ENCODE measurements at regions not wholly inside any gene's neighbourhood (a gene's known extent, or its start where the extent isn't known, plus 50 kb on each side); places are given as distances from the start of the nearest gene placed in this dataset.
"Not testable (repeated sequence)": the region's sequence is repeated elsewhere in the genome, so short reads cannot be mapped to it uniquely, and the experiment has no call there.

DNA sequence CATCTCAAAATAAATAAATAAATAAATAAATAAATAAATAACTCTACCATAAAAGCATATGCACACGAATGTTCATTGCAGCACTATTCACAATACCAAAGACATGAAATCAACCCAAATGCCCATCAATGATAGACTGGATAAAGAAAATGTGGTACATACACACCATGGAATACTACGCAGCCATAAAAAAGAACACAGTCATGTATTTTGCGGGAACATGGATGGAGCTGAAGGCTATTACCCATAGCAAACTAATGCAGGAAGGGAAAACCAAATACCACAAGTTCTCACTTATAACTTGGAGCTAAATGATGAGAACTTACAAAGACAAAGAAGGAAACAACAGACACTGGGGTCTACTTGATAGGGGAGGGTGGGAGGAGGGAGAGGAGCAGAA, 94.1 kb upstream of the CCDC71L start:
- not testable (repeated sequence) for H3F3A ChIP-seq (replicated peaks; ENCODE audit: low read depth); H3K4me2 ChIP-seq; H3K9me2 ChIP-seq (ENCODE audit: insufficient read depth); H3K36me3 ChIP-seq (ENCODE audit: insufficient read depth); H4K20me1 ChIP-seq (replicated peaks; ENCODE audit: insufficient read depth); H3K4me3 ChIP-seq; H3K4me1 ChIP-seq (ENCODE audit: insufficient read depth); ATAC-seq; H3K27ac Mint-ChIP-seq; H2AFZ ChIP-seq; H3K27me3 Mint-ChIP-seq (ENCODE audit: insufficient read depth, low read depth, poor library complexity); H3K4me1 Mint-ChIP-seq; H3K4me3 Mint-ChIP-seq; H3K27me3 ChIP-seq (ENCODE audit: insufficient read depth); H3K79me2 ChIP-seq (replicated peaks; ENCODE audit: insufficient read depth); DNase-seq (ENCODE audit: low spot score)
- peaks cover 33% of the 10 kb centered on the region; the same call in 2 of the 3 replicates for H3K36me3 Mint-ChIP-seq (ENCODE audit: low read depth)
- H3K9me3 Mint-ChIP-seq = peaks cover 41% of the 10 kb centered on the region
- 0 out of 2 replicates have a peak overlapping the region, but pooled peaks have one; percentile 4 for H3K27ac ChIP-seq (ENCODE audit: low read depth)

- H3K4me2 ChIP-seq = no peak overlapping the region
- H3K9me2 ChIP-seq (ENCODE audit: insufficient read depth) = 0 out of 2 replicates have a peak, but pooled peaks cover 5% of the 10 kb centered on the region
- Mint-ChIP-seq H3K4me3 (no peak overlapping the region), H3K36me3 (ENCODE audit: low read depth) (peaks cover 33% of the 10 kb centered on the region; the same call in 2 of the 3 replicates), H3K27ac (no peak overlapping the region), H3K4me1 (no peaks in the 10 kb centered on the region; the same call in 1 of the 3 replicates), H3K9me3 (peaks cover 41% of the 10 kb centered on the region), H3K27me3 (ENCODE audit: insufficient read depth, low read depth, poor library complexity) (peaks cover 2% of the 10 kb centered on the region)
- ATAC-seq (peak; percentile 47; the same call in 2 of the 3 replicates), DNase-seq (ENCODE audit: low spot score) (peak; percentile 46)
- no peaks in the 10 kb centered on the region for H3K4me1 ChIP-seq (ENCODE audit: insufficient read depth)
- no peak for TF ChIP-seq STAT1 (IDR thresholded peaks at IDR 0.05; ENCODE audit: unreplicated experiment)
- no peak for TF ChIP-seq ZNF331 (CRISPR knock-in tag; IDR thresholded peaks at IDR 0.05; ENCODE audit: low read depth)
- no peak for TF ChIP-seq CTCF (conservative IDR thresholded peaks at IDR 0.05; ENCODE audit: low read depth in 2 of 2)
- no peak for TF ChIP-seq REST (IDR thresholded peaks at IDR 0.05; ENCODE audit: unreplicated experiment)
- TF ChIP-seq CREB1 (CRISPR knock-in tag; IDR thresholded peaks at IDR 0.05; ENCODE audit: low read depth) = no peak
- 0 out of 2 replicates have a peak overlapping the region, but pooled peaks have one; percentile 4 for H3K27ac ChIP-seq (ENCODE audit: low read depth)
- no peaks in the 10 kb centered on the region for H3F3A ChIP-seq (replicated peaks; ENCODE audit: low read depth)
- H3K79me2 ChIP-seq (replicated peaks; ENCODE audit: insufficient read depth) = no peaks in the 10 kb centered on the region
- H3K36me3 ChIP-seq (ENCODE audit: insufficient read depth) = peaks cover 7% of the 10 kb centered on the region
- H3K27me3 ChIP-seq (ENCODE audit: insufficient read depth) = no peaks in the 10 kb centered on the region
- H3K4me3 ChIP-seq = no peak overlapping the region
- H4K20me1 ChIP-seq (replicated peaks; ENCODE audit: insufficient read depth) = no peaks in the 10 kb centered on the region; the same call in 1 of the 2 replicates
- no peak overlapping the region for H2AFZ ChIP-seq
These were observed 94.7 kb upstream of the CCDC71L start for GRCh38 chr7:106755641-106756040.

Data from GM23338 (cell line).